HCT116 (cell line): ENCODE measurements at regions not wholly inside any gene's neighbourhood (a gene's known extent, or its start where the extent isn't known, plus 50 kb on each side); places are given as distances from the start of the nearest gene placed in this dataset.

Source experiments
- ATAC-seq: fragments of 200-7000 bp; cut with Tn5 transposase; 2 replicates; pipeline ENCODE4 v1.9.1; 2020; ENCODE audit warnings: mild to moderate bottlenecking, moderate library complexity
- BruUV-seq: library from RNA; stranded (reverse); fragments of 400-500 nt; replicated peaks from 2 replicates; lab custom pipeline; 2021; lab: Mats Ljungman, UMichigan
- CTCF ChIA-PET: fragments of 300-600 bp; sonication (Branson Sonifier 250); formaldehyde crosslinking; loops from one replicate; lab custom pipeline; 2021; ENCODE audit warnings: antibody characterized with exemption; lab: Charles Lee
- POLR2A ChIA-PET: fragments of 300-600, 350-600 bp; sonication (Branson Sonifier 250); formaldehyde crosslinking; loops from one replicate; lab custom pipeline; 2021; ENCODE audit warnings: antibody characterized with exemption; lab: Charles Lee
- RAD21 ChIA-PET, 2 experiments: fragments of 300-600 bp; sonication (Branson Sonifier 250); formaldehyde crosslinking; loops; one replicate each; lab custom pipeline; 2023; ENCODE audit warnings: low total read pairs in 2 of 2; ENCODE audit not compliant: uncharacterized antibody in 2 of 2, unreplicated experiment in 2 of 2, low non-redundant PET in 1 of 2; lab: Charles Lee
- DNase-seq: peaks from one replicate; pipeline ENCODE4 v3.0.0-alpha.2; 2010; ENCODE audit warnings: low read depth, low spot score
- H2AFZ ChIP-seq: fragments of 200-600 bp; shearing (Covaris generic), sonication (generic); 2 replicates; pipeline ENCODE4 v1.6.1; 2017; ENCODE audit warnings: low read depth, mixed run types, mixed read lengths, antibody characterized with exemption, low read length; ENCODE audit not compliant: poor library complexity, severe bottlenecking
- H3K27ac ChIP-seq: 2 replicates; pipeline ENCODE4 v1.5.1; 2012; ENCODE audit warnings: low read depth, low read length
- H3K27me3 ChIP-seq: fragments of 200-600 bp; sonication (generic); 2 replicates; pipeline ENCODE4 v1.6.1; 2016; ENCODE audit warnings: mixed run types, low read length, mixed read lengths; ENCODE audit not compliant: insufficient read depth
- H3K36me3 ChIP-seq, 2 experiments: fragments of 200-500 bp in 1 of 2; fragments of 200-600 bp in 1 of 2; sonication (Bioruptor generic) in 1 of 2; sonication (generic) in 1 of 2; 2 replicates each; pipeline versions ENCODE4 v1.5.1 to v1.6.1; 2014 to 2016; ENCODE audit warnings: low read length in 2 of 2, inconsistent platforms in 1 of 2, mixed read lengths in 1 of 2, mixed run types in 1 of 2; ENCODE audit not compliant: insufficient read depth in 2 of 2, control insufficient read depth in 1 of 2
- H3K4me1 ChIP-seq, 2 experiments: fragments of 200-600 bp in 1 of 2; sonication (generic) in 1 of 2; 2 replicates each; pipeline versions ENCODE4 v1.5.1 to v1.6.1; 2012 to 2017; ENCODE audit warnings: low read length in 2 of 2, inconsistent platforms in 1 of 2, mild to moderate bottlenecking in 1 of 2, mixed read lengths in 1 of 2, mixed run types in 1 of 2, moderate library complexity in 1 of 2; ENCODE audit not compliant: insufficient read depth in 2 of 2, control insufficient read depth in 1 of 2
- H3K4me2 ChIP-seq: fragments of 200-600 bp; sonication (generic); 2 replicates; pipeline ENCODE4 v1.6.1; 2017; ENCODE audit warnings: mixed run types, low read length, mixed read lengths
- H3K4me3 ChIP-seq, 2 experiments: fragments of 200-600 bp in 1 of 2; sonication (generic) in 1 of 2; replicated peaks in 1 of 2; 2 replicates each; pipeline ENCODE4 v1.5.1; 2011 to 2016; ENCODE audit warnings: low read length in 2 of 2, control low read depth in 1 of 2, low read depth in 1 of 2, mild to moderate bottlenecking in 1 of 2, mixed read lengths in 1 of 2, mixed run types in 1 of 2
- H3K79me2 ChIP-seq: fragments of 200-600 bp; sonication (generic); 2 replicates; pipeline ENCODE4 v1.6.1; 2017; ENCODE audit warnings: mild to moderate bottlenecking, mixed run types, low read length, moderate library complexity, mixed read lengths; ENCODE audit not compliant: insufficient read depth
- H3K9ac ChIP-seq: fragments of 200-600 bp; sonication (generic); 2 replicates; pipeline ENCODE4 v1.6.1; 2016; ENCODE audit warnings: low read length, mixed read lengths
- H3K9me2 ChIP-seq: fragments of 200-600 bp; sonication (generic), shearing (Covaris generic); 2 replicates; pipeline ENCODE4 v1.6.1; 2017; ENCODE audit warnings: mixed run types, mild to moderate bottlenecking, moderate library complexity; ENCODE audit not compliant: insufficient read depth
- H3K9me3 ChIP-seq, 2 experiments: fragments of 200-500 bp in 1 of 2; fragments of 200-600 bp in 1 of 2; sonication (Bioruptor generic) in 1 of 2; sonication (generic) in 1 of 2; 2 replicates each; pipeline ENCODE4 v1.6.1; 2014 to 2017; ENCODE audit warnings: low read length in 2 of 2, mixed read lengths in 2 of 2, inconsistent platforms in 1 of 2, low read depth in 1 of 2, mild to moderate bottlenecking in 1 of 2, mixed run types in 1 of 2, moderate library complexity in 1 of 2; ENCODE audit not compliant: control insufficient read depth in 1 of 2, insufficient read depth in 1 of 2
- H4K20me1 ChIP-seq: fragments of 200-600 bp; sonication (generic), shearing (Covaris generic); 2 replicates; pipeline ENCODE4 v1.6.1; 2017; ENCODE audit warnings: mixed run types, mild to moderate bottlenecking, moderate library complexity; ENCODE audit not compliant: insufficient read depth
- EZH2 ChIP-seq: fragments of 200-600 bp; sonication (generic); IDR thresholded peaks from 2 replicates; pipeline ENCODE4 v1.6.1; 2017; ENCODE audit warnings: antibody characterized with exemption, mixed run types
- FOSL1 ChIP-seq: IDR thresholded peaks from 2 replicates; pipeline ENCODE4 v1.6.1; 2012; ENCODE audit warnings: low read depth
- POLR2A ChIP-seq: IDR thresholded peaks from 2 replicates; pipeline ENCODE4 v1.7.0; 2011; ENCODE audit warnings: borderline replicate concordance; ENCODE audit not compliant: insufficient read depth, insufficient read length; ENCODE audit errors: extremely low read depth
- TCF7L2 ChIP-seq: IDR thresholded peaks from 2 replicates; pipeline ENCODE4 v1.7.0; 2011; ENCODE audit warnings: borderline replicate concordance, inconsistent platforms; ENCODE audit not compliant: insufficient read depth, insufficient read length; ENCODE audit errors: extremely low read depth
- intact Hi-C: fragments of 100-400 bp; cut with micrococcal nuclease; formaldehyde crosslinking; loops from 2 replicates; pipeline ENCODE4 v1.10.0; 2022

DNA sequence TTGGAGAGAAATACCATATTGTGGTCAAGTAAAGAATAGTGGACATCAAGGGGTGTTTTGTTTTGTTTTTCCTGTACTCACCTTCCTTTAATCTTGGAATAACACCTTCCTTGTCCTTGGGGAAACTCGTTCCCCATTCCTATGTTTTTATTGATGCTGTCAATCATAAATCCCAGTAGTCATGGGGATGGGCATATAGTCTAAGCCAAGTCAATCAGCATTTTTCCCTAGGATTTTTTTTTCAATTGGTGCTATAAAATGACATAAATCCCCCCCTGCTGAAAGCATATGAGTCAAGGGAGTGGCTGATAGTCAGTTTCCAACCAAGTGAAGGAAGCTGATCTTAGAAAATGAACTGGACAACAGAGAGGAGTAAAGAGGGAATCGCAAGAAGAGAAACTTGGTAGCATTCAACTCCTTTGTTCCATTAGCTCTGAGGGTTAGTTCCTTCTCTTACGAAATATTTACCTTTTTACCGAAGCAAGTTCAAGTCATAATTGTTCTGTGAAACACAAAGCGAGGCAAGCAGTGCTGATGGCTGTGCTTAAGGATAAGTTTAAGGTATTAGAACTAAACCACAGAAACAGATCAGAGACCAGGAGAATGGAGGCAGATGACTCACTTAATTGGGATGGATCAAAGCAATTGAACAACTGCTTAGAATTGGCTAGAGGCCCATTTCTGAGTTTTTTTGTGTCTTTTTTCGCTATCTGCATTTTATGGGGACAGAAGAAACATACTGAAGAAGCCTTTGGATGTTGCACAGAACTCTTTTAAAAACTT, 218.6 kb downstream of the SEMA6A start:
- no peaks in the 10 kb centered on the region for H3K4me1 ChIP-seq
- H3K9me2 ChIP-seq, result no peaks in the 10 kb centered on the region
- intact Hi-C loops, result no loop called here
- no peak for TF ChIP-seq POLR2A
- peak; percentile 65 for TF ChIP-seq TCF7L2
- H3K36me3 ChIP-seq, result no peaks in the 10 kb centered on the region
- DNase-seq, result no peak
- ChIA-PET POLR2A (no interaction called here), RAD21 (no interaction called here), CTCF (no interaction called here)
- no TSS peak for BruUV-seq
- no peak overlapping the region for H3K4me3 ChIP-seq
- no peaks in the 10 kb centered on the region for H4K20me1 ChIP-seq
- no peaks in the 10 kb centered on the region for H3K79me2 ChIP-seq
- no peak overlapping the region for H2AFZ ChIP-seq
- H3K9ac ChIP-seq, result no peak overlapping the region
- H3K27ac ChIP-seq, result no peak overlapping the region
- H3K9me3 ChIP-seq, result no peaks in the 10 kb centered on the region; a peak in 1 of 4 replicates
- H3K4me2 ChIP-seq, result no peak overlapping the region
- ATAC-seq, result no peak
- no peaks in the 10 kb centered on the region for H3K27me3 ChIP-seq

DNA sequence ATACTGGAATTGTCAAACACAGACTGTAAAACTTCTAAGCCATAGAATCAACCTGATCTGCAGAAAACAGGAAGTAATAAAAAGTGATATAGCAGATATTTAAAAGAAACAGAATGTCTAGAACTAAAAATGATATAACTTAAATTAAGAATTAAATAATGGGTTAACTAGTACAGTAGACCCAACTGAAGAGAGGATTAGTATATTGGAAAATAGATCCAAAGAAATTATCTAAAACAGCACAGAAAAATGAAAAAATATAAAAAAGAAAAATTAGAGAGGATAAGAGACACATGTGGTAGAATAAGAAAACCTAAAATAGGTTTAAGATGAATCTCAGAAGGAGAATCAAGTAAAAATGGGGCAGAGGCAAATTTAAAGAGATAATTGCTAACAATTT, 219.9 kb downstream of the SEMA6A start:
- Histone ChIP-seq H3K27ac (no peak overlapping the region), H3K9ac (no peak overlapping the region), H2AFZ (no peak overlapping the region), H3K9me3 (no peaks in the 10 kb centered on the region; a peak in 1 of 4 replicates), H3K4me1 (no peaks in the 10 kb centered on the region), H3K36me3 (no peaks in the 10 kb centered on the region), H4K20me1 (no peaks in the 10 kb centered on the region), H3K27me3 (no peaks in the 10 kb centered on the region), H3K4me2 (no peak overlapping the region), H3K4me3 (no peak overlapping the region), H3K9me2 (no peaks in the 10 kb centered on the region), H3K79me2 (no peaks in the 10 kb centered on the region)
- ATAC-seq, result no peak
- no TSS peak for BruUV-seq
- intact Hi-C loops, result no loop called here
- RAD21 ChIA-PET, result no interaction called here
- no peak for DNase-seq
- TF ChIP-seq EZH2 (no peak), POLR2A (no peak), FOSL1 (no peak)
- POLR2A ChIA-PET, result no interaction called here
- CTCF ChIA-PET, result no interaction called here
